IMR-90 (cell line): ENCODE measurements at regions not wholly inside any gene's neighbourhood (a gene's known extent, or its start where the extent isn't known, plus 50 kb on each side); places are given as distances from the start of the nearest gene placed in this dataset.

ENCODE experiments used
- ATAC-seq: fragments of 200-7000 bp; cut with Tn5 transposase; 2 replicates; pipeline ENCODE4 v1.9.1; 2020; ENCODE audit warnings: low read depth, mild to moderate bottlenecking, moderate library complexity
- BruUV-seq: library from RNA; stranded (reverse); fragments of 400-500 nt; replicated peaks from 2 replicates; lab custom pipeline; 2021; lab: Mats Ljungman, UMichigan
- CTCF ChIA-PET: fragments of 300-600 bp; formaldehyde crosslinking; extraction: SDS; loops from one replicate; lab custom pipeline; 2021; ENCODE audit warnings: antibody characterized with exemption; lab: Yijun Ruan, JAX
- POLR2A ChIA-PET: fragments of 300-600 bp; sonication (Branson Sonifier 250); formaldehyde crosslinking; loops from one replicate; lab custom pipeline; 2022; ENCODE audit warnings: antibody characterized with exemption; ENCODE audit not compliant: unreplicated experiment; lab: Charles Lee
- DNase-seq: peaks from one replicate; pipeline ENCODE4 v3.0.0; 2013
- H2AFZ ChIP-seq: replicated peaks from 2 replicates; pipeline ENCODE3; 2013; ENCODE audit warnings: low read length, mild to moderate bottlenecking; ENCODE audit not compliant: poor library complexity
- H2AK5ac ChIP-seq: 2 replicates; pipeline ENCODE4 v1.6.1; 2013; ENCODE audit warnings: low read depth, low read length, inconsistent platforms
- H2AK9ac ChIP-seq: replicated peaks from 2 replicates; pipeline ENCODE3; 2013; ENCODE audit warnings: mild to moderate bottlenecking, low read depth, low read length, moderate library complexity; ENCODE audit not compliant: poor library complexity
- H2BK120ac ChIP-seq: 2 replicates; pipeline ENCODE4 v1.6.1; 2013; ENCODE audit warnings: low read depth, low read length, inconsistent platforms
- H2BK15ac ChIP-seq: 3 replicates; pipeline ENCODE4 v1.6.1; 2013; ENCODE audit warnings: low read depth, low read length, inconsistent platforms
- H2BK20ac ChIP-seq: 2 replicates; pipeline ENCODE4 v1.6.1; 2013; ENCODE audit warnings: low read depth, mild to moderate bottlenecking, inconsistent platforms, low read length, moderate library complexity
- H2BK5ac ChIP-seq: 2 replicates; pipeline ENCODE4 v1.6.1; 2013; ENCODE audit warnings: mild to moderate bottlenecking, low read depth, low read length, inconsistent platforms; ENCODE audit not compliant: poor library complexity, severe bottlenecking
- H3K14ac ChIP-seq: replicated peaks from 2 replicates; pipeline ENCODE4 v1.6.1; 2013; ENCODE audit warnings: low read depth, low read length, inconsistent platforms
- H3K18ac ChIP-seq: 2 replicates; pipeline ENCODE4 v1.6.1; 2013; ENCODE audit warnings: low read depth, low read length, control low read depth
- H3K23ac ChIP-seq: 2 replicates; pipeline ENCODE4 v1.6.1; 2013; ENCODE audit warnings: low read depth, low read length, inconsistent platforms
- H3K27ac ChIP-seq: 2 replicates; pipeline ENCODE4 v1.5.1; 2013; ENCODE audit warnings: mild to moderate bottlenecking, control low read depth, low read length; ENCODE audit not compliant: insufficient read depth
- H3K27me3 ChIP-seq: 2 replicates; pipeline ENCODE4 v1.6.1; 2013; ENCODE audit warnings: low read length; ENCODE audit not compliant: control insufficient read depth, insufficient read depth
- H3K36me3 ChIP-seq: 2 replicates; pipeline ENCODE4 v1.6.1; 2013; ENCODE audit warnings: low read length, mixed read lengths; ENCODE audit not compliant: control insufficient read depth, insufficient read depth
- H3K4ac ChIP-seq: 2 replicates; pipeline ENCODE4 v1.6.1; 2013; ENCODE audit warnings: low read depth, low read length, inconsistent platforms
- H3K4me1 ChIP-seq: 2 replicates; pipeline ENCODE4 v1.6.1; 2013; ENCODE audit warnings: low read length, mixed read lengths; ENCODE audit not compliant: control insufficient read depth, insufficient read depth
- H3K4me2 ChIP-seq: 2 replicates; pipeline ENCODE4 v1.6.1; 2013; ENCODE audit warnings: low read depth, mild to moderate bottlenecking, control low read depth, low read length, moderate library complexity
- H3K4me3 ChIP-seq: 2 replicates; pipeline ENCODE4 v1.5.1; 2013; ENCODE audit warnings: low read depth, mild to moderate bottlenecking, control low read depth, low read length, moderate library complexity; ENCODE audit not compliant: insufficient read depth
- H3K56ac ChIP-seq: 2 replicates; pipeline ENCODE4 v1.6.1; 2013; ENCODE audit warnings: low read length, inconsistent platforms; ENCODE audit not compliant: insufficient read depth; ENCODE audit errors: extremely low read depth
- H3K79me1 ChIP-seq, 2 experiments: 2 replicates each; pipeline ENCODE4 v1.6.1; 2013; ENCODE audit warnings: low read length in 2 of 2, inconsistent platforms in 1 of 2, low read depth in 1 of 2
- H3K9ac ChIP-seq: 2 replicates; pipeline ENCODE4 v1.6.1; 2013; ENCODE audit warnings: low read depth, low read length, control low read depth
- H3K9me1 ChIP-seq: 2 replicates; pipeline ENCODE4 v1.6.1; 2013; ENCODE audit warnings: low read length, inconsistent platforms; ENCODE audit not compliant: insufficient read depth
- H3K9me3 ChIP-seq: 2 replicates; pipeline ENCODE4 v1.6.1; 2013; ENCODE audit warnings: low read length; ENCODE audit not compliant: control insufficient read depth, insufficient read depth
- H4K20me1 ChIP-seq: 2 replicates; pipeline ENCODE4 v1.6.1; 2013; ENCODE audit warnings: low read length, inconsistent platforms; ENCODE audit not compliant: insufficient read depth
- H4K5ac ChIP-seq: 2 replicates; pipeline ENCODE4 v1.6.1; 2013; ENCODE audit warnings: mild to moderate bottlenecking, low read depth, low read length, control low read depth
- H4K8ac ChIP-seq, 2 experiments: 2 replicates each; pipeline ENCODE4 v1.6.1; 2013; ENCODE audit warnings: low read depth in 2 of 2, low read length in 2 of 2, control low read depth in 1 of 2, inconsistent platforms in 1 of 2
- H4K91ac ChIP-seq: 2 replicates; pipeline ENCODE4 v1.6.1; 2013; ENCODE audit warnings: low read depth, low read length, inconsistent platforms; ENCODE audit not compliant: insufficient read depth
- CHD1 ChIP-seq: IDR thresholded peaks from 2 replicates; pipeline ENCODE4 v1.6.1; 2012; ENCODE audit warnings: low read depth, low read length, improper control_type of control experiment
- ELK1 ChIP-seq: fragments of 150-350 bp; IDR thresholded peaks from 2 replicates; pipeline ENCODE4 v1.6.1; 2016; ENCODE audit warnings: low read depth, mild to moderate bottlenecking, low read length, moderate library complexity, borderline replicate concordance
- FOS ChIP-seq: fragments of 150-350 bp; IDR thresholded peaks from 2 replicates; pipeline ENCODE4 v1.6.1; 2016; ENCODE audit warnings: low read depth, low read length
- NFE2L2 ChIP-seq: fragments of 150-350 bp; IDR thresholded peaks from 2 replicates; pipeline ENCODE4 v1.6.1; 2016; ENCODE audit warnings: low read depth, mild to moderate bottlenecking, low read length
- POLR2A ChIP-seq: IDR thresholded peaks from 2 replicates; pipeline ENCODE4 v1.6.1; 2012; ENCODE audit warnings: mild to moderate bottlenecking, low read depth, low read length
- RFX5 ChIP-seq: IDR thresholded peaks from 2 replicates; pipeline ENCODE4 v1.8.0; 2012; ENCODE audit warnings: low read depth, mild to moderate bottlenecking, low read length, moderate library complexity
- WGBS, 2 experiments: methylation state at CpG; one replicate each; pipeline versions ENCODE4 v1.1.5 to v1.1.7; 2013; ENCODE audit warnings: missing lambda C conversion rate in 2 of 2; ENCODE audit not compliant: insufficient read length in 1 of 2; ENCODE audit errors: extremely low coverage in 2 of 2; 5-methylcytosine and 5-hydroxymethylcytosine counted together
- dilution Hi-C: fragments of 300-500 bp; cut with HindIII; formaldehyde crosslinking; loops from one replicate; pipeline ENCODE4 v1.14.3; 2018; ENCODE audit warnings: low sequenced_read_pairs; ENCODE audit not compliant: unreplicated experiment
- in situ Hi-C: fragments of 300-500 bp; cut with MboI; formaldehyde crosslinking; loops from 3 replicates; pipeline ENCODE4 v1.14.3; 2019; ENCODE audit warnings: low sequenced_read_pairs, inconsistent platforms, mixed read lengths
- intact Hi-C: fragments of 100-400 bp; cut with micrococcal nuclease; formaldehyde crosslinking; loops from 2 replicates; pipeline ENCODE4 v1.10.0; 2022

DNA sequence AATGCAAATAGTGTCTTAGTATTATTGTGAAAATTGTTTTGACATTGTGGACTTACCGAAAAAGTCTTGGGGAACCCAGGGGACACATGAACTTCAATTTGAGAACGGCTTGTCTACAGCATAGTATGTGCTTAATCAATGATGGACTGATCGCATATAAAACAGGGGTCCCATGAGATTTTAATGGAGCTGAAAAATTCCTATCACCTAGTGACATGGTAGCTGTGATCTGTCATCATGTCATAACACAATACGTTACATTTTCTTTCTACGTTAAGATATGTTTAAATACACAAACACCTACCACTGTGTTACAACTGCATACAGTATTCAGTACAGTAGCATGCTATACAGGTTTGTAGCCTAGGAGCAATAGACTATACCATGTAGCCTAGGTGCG is 153.3 kb upstream of the FOXD3 start:
- Histone ChIP-seq H3K14ac (no peak overlapping the region), H2AFZ (no peak overlapping the region), H3K4me2 (no peak overlapping the region), H3K56ac (no peak overlapping the region), H3K36me3 (no peaks in the 10 kb centered on the region), H3K18ac (no peak overlapping the region), H4K8ac (no peak overlapping the region), H3K9me3 (no peaks in the 10 kb centered on the region), H4K20me1 (no peaks in the 10 kb centered on the region), H2BK5ac (no peak overlapping the region), H3K23ac (no peak overlapping the region), H4K91ac (no peak overlapping the region), H3K4me3 (no peak overlapping the region), H3K9me1 (no peaks in the 10 kb centered on the region), H2AK9ac (no peak overlapping the region), H2AK5ac (no peak overlapping the region), H4K5ac (no peak overlapping the region), H3K4ac (no peak overlapping the region), H2BK15ac (no peak overlapping the region), H3K4me1 (no peaks in the 10 kb centered on the region), H3K79me1 (no peaks in the 10 kb centered on the region), H3K9ac (no peak overlapping the region), H3K27me3 (no peaks in the 10 kb centered on the region), H2BK20ac (no peak overlapping the region), H3K27ac (no peak overlapping the region), H2BK120ac (no peak overlapping the region)
- POLR2A ChIA-PET: no interaction called here
- no CpG with 5 or more reads among the region's 6 CpGs for WGBS, 2 experiments
- ATAC-seq (no peak), DNase-seq (no peak)
- CTCF ChIA-PET: no interaction called here
- dilution Hi-C loops: no loop called here
- no peak for TF ChIP-seq RFX5
- TF ChIP-seq CHD1: no peak
- TF ChIP-seq NFE2L2: no peak
- no peak for TF ChIP-seq FOS
- no peak for TF ChIP-seq ELK1
- TF ChIP-seq POLR2A: no peak
- intact Hi-C loops: no loop called here
- no TSS peak for BruUV-seq
- in situ Hi-C loops: no loop called here
